DOHH2 (cell line): ENCODE measurements at regions not wholly inside any gene's neighbourhood (a gene's known extent, or its start where the extent isn't known, plus 50 kb on each side); places are given as distances from the start of the nearest gene placed in this dataset.

Experiments used
- H3F3A ChIP-seq: fragments of 200-600 bp; sonication (generic), shearing (Covaris generic); 2 replicates; pipeline ENCODE4 v1.6.0; 2016; ENCODE audit warnings: antibody characterized with exemption, mild to moderate bottlenecking; ENCODE audit not compliant: control insufficient read depth, insufficient read depth
- H3K27ac ChIP-seq: fragments of 200-600 bp; sonication (generic); 2 replicates; pipeline ENCODE4 v1.5.1; 2014; ENCODE audit warnings: low read depth, mild to moderate bottlenecking, low read length, moderate library complexity
- H3K27me3 ChIP-seq: fragments of 200-600 bp; sonication (generic); 2 replicates; pipeline ENCODE4 v1.6.1; 2014; ENCODE audit warnings: mild to moderate bottlenecking, low read length, mixed read lengths; ENCODE audit not compliant: control insufficient read depth
- H3K36me3 ChIP-seq: fragments of 200-600 bp; sonication (generic); 2 replicates; pipeline ENCODE4 v1.6.1; 2014; ENCODE audit warnings: mild to moderate bottlenecking, low read length, moderate library complexity, mixed read lengths; ENCODE audit not compliant: control insufficient read depth
- H3K4me1 ChIP-seq: fragments of 200-600 bp; sonication (generic); 2 replicates; pipeline ENCODE4 v1.6.1; 2014; ENCODE audit warnings: mild to moderate bottlenecking, low read length, mixed read lengths; ENCODE audit not compliant: control insufficient read depth
- H3K4me2 ChIP-seq: fragments of 200-600 bp; sonication (generic); 2 replicates; pipeline ENCODE4 v1.6.0; 2014; ENCODE audit warnings: mild to moderate bottlenecking, low read length, moderate library complexity
- H3K4me3 ChIP-seq: fragments of 200-600 bp; sonication (generic); 2 replicates; pipeline ENCODE4 v1.5.1; 2014; ENCODE audit warnings: mild to moderate bottlenecking, low read length, mixed read lengths
- H3K79me2 ChIP-seq: fragments of 200-600 bp; sonication (generic); 2 replicates; pipeline ENCODE4 v1.6.1; 2014; ENCODE audit warnings: mild to moderate bottlenecking, low read length, mixed read lengths; ENCODE audit not compliant: control insufficient read depth
- H3K9me2 ChIP-seq: fragments of 200-600 bp; sonication (generic); replicated peaks from 2 replicates; pipeline ENCODE4 v1.6.1; 2014; ENCODE audit warnings: mild to moderate bottlenecking, low read length, mixed read lengths; ENCODE audit not compliant: control insufficient read depth
- H3K9me3 ChIP-seq: fragments of 200-600 bp; sonication (generic); 2 replicates; pipeline ENCODE4 v1.6.1; 2014; ENCODE audit warnings: antibody characterized with exemption, low read length, mixed read lengths; ENCODE audit not compliant: control insufficient read depth, insufficient read depth
- H4K20me1 ChIP-seq: fragments of 200-600 bp; sonication (generic); 2 replicates; pipeline ENCODE4 v1.6.0; 2014; ENCODE audit warnings: low read depth, mild to moderate bottlenecking, antibody characterized with exemption, low read length, moderate library complexity; ENCODE audit not compliant: control insufficient read depth, insufficient read depth
- EZH2phosphoT487 ChIP-seq: fragments of 200-600 bp; sonication (generic); IDR thresholded peaks from 2 replicates; pipeline ENCODE4 v1.6.1; 2017; ENCODE audit warnings: borderline replicate concordance, mild to moderate bottlenecking, antibody characterized with exemption, low read length, moderate library complexity, mixed read lengths
- TF ChIP-seq, protein P1 (sequence below): fragments of 200-600 bp; sonication (generic); IDR thresholded peaks from one replicate; pipeline ENCODE4 v1.5.1; 2014; ENCODE audit warnings: antibody characterized with exemption, mild to moderate bottlenecking, low read depth, low read length; ENCODE audit not compliant: poor library complexity, severe bottlenecking

GRCh38 chr2:54042897-54043620 lies 72.3 kb upstream of the PSME4 start:
- no peak overlapping the region for H3K4me3 ChIP-seq
- no peaks in the 10 kb centered on the region; the same call in 1 of the 2 replicates for H3K4me1 ChIP-seq
- H3K27me3 ChIP-seq: no peaks in the 10 kb centered on the region
- H3K79me2 ChIP-seq: no peaks in the 10 kb centered on the region
- no peaks in the 10 kb centered on the region for H3K36me3 ChIP-seq
- H3K27ac ChIP-seq: no peak overlapping the region
- no peak overlapping the region for H3K4me2 ChIP-seq
- H3K9me2 ChIP-seq: no peaks in the 10 kb centered on the region
- no peaks in the 10 kb centered on the region for H4K20me1 ChIP-seq
- TF ChIP-seq, protein P1, sequence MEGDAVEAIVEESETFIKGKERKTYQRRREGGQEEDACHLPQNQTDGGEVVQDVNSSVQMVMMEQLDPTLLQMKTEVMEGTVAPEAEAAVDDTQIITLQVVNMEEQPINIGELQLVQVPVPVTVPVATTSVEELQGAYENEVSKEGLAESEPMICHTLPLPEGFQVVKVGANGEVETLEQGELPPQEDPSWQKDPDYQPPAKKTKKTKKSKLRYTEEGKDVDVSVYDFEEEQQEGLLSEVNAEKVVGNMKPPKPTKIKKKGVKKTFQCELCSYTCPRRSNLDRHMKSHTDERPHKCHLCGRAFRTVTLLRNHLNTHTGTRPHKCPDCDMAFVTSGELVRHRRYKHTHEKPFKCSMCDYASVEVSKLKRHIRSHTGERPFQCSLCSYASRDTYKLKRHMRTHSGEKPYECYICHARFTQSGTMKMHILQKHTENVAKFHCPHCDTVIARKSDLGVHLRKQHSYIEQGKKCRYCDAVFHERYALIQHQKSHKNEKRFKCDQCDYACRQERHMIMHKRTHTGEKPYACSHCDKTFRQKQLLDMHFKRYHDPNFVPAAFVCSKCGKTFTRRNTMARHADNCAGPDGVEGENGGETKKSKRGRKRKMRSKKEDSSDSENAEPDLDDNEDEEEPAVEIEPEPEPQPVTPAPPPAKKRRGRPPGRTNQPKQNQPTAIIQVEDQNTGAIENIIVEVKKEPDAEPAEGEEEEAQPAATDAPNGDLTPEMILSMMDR: no peak
- no peak for TF ChIP-seq EZH2phosphoT487
- H3K9me3 ChIP-seq: peaks cover 7% of the 10 kb centered on the region; the same call in 1 of the 2 replicates
- no peaks in the 10 kb centered on the region for H3F3A ChIP-seq

DNA sequence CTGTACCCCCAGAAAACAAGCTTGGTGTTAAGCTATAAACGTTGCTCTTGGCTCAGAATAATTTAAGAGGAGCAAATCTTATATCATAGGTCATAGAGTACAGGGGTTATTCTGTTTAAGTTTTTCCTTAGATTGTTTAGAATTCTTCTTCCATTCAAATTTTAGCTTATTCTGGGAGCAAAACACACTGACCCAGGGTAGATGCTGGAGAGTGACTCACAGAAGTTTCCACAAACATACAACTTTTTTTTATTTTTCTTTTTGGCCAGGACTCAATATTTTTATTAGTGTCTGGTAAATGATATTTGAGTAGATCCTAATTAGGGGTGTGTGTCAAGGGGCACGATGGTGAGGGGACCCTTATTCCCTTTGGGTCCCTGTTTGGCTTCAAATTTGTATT lies 71.5 kb upstream of the PSME4 start:
- H3K4me2 ChIP-seq: no peak overlapping the region
- H3K9me2 ChIP-seq: no peaks in the 10 kb centered on the region
- no peaks in the 10 kb centered on the region for H3K27me3 ChIP-seq
- TF ChIP-seq, protein P1: no peak
- no peak for TF ChIP-seq EZH2phosphoT487
- peaks cover 7% of the 10 kb centered on the region; the same call in 1 of the 2 replicates for H3K9me3 ChIP-seq
- H3K27ac ChIP-seq: no peak overlapping the region
- no peaks in the 10 kb centered on the region for H4K20me1 ChIP-seq
- H3K4me3 ChIP-seq: no peak overlapping the region
- H3K36me3 ChIP-seq: no peaks in the 10 kb centered on the region
- H3K4me1 ChIP-seq: no peaks in the 10 kb centered on the region
- H3K79me2 ChIP-seq: no peaks in the 10 kb centered on the region
- no peaks in the 10 kb centered on the region for H3F3A ChIP-seq

DNA sequence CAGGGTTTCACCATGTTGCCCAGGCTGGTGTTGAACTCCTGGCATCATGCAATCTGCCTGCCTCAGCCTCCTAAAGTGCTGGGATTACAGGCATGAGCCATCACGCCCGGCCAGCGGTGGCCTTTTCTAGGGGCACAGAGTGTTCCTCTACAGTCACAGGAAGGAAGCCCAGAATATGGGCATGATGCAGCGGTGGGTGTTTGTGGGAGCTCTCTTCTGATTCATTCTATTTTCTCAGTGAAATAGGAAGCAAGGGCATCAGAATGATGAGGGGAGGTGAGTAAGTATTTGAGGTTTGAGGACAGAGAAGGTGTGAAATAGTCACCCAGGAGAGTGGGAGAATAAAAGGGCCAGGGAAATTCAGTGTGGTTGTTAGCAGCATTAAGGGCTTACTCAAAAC lies 70.3 kb upstream of the PSME4 start:
- no peaks in the 10 kb centered on the region for H3F3A ChIP-seq
- no peak overlapping the region for H3K4me2 ChIP-seq
- no peaks in the 10 kb centered on the region for H3K9me2 ChIP-seq
- H3K27me3 ChIP-seq: no peaks in the 10 kb centered on the region
- H3K27ac ChIP-seq: no peak overlapping the region
- no peak for TF ChIP-seq EZH2phosphoT487
- TF ChIP-seq, protein P1: no peak
- no peak overlapping the region for H3K4me3 ChIP-seq
- H3K4me1 ChIP-seq: no peaks in the 10 kb centered on the region
- H3K79me2 ChIP-seq: no peaks in the 10 kb centered on the region
- peaks cover 7% of the 10 kb centered on the region; the same call in 1 of the 2 replicates for H3K9me3 ChIP-seq
- no peaks in the 10 kb centered on the region for H3K36me3 ChIP-seq
- H4K20me1 ChIP-seq: no peaks in the 10 kb centered on the region
